COR-L47 (cell line): ENCODE measurements at regions not wholly inside any gene's neighbourhood (a gene's known extent, or its start where the extent isn't known, plus 50 kb on each side); places are given as distances from the start of the nearest gene placed in this dataset.

Experiments
- DNase-seq: peaks from one replicate; lab custom pipeline; 2025; lab: John Stamatoyannopoulos, UW

DNA sequence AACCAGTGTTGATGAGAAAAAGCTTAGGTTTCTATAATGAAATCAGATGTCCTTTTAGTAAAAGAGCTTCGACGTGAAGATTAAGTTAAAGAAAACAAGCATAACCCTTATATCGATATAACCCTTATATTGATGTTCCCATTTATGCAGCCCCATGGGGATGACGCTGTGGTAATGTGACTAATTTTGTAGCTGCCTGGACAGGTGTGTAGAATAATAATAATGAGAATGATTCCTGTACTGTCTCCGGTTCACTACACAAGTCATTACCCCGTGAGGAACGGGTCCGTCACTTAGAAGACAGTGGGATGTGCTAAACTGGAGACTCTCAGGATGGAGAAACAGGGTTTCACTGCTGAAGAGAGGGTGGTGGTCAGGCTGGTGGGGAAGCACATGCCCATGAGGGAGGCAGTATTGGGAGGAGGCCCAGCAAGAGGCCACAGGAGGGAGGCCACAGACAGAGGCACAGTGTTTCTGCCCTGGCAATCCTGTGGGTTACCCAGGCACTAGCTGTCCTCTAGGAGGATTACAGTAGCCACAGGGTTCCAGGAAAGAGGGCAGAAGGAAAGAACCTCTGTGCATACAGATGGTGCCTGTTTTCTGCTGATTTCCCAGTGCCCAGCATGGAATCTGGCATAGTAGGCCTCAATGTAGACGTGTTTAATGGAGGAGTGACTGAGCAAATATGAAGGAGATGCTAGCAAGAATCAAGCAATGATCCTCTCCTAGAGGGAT is 191.1 kb upstream of the TSC22D2 start:
- DNase-seq: peak; percentile 76

DNA sequence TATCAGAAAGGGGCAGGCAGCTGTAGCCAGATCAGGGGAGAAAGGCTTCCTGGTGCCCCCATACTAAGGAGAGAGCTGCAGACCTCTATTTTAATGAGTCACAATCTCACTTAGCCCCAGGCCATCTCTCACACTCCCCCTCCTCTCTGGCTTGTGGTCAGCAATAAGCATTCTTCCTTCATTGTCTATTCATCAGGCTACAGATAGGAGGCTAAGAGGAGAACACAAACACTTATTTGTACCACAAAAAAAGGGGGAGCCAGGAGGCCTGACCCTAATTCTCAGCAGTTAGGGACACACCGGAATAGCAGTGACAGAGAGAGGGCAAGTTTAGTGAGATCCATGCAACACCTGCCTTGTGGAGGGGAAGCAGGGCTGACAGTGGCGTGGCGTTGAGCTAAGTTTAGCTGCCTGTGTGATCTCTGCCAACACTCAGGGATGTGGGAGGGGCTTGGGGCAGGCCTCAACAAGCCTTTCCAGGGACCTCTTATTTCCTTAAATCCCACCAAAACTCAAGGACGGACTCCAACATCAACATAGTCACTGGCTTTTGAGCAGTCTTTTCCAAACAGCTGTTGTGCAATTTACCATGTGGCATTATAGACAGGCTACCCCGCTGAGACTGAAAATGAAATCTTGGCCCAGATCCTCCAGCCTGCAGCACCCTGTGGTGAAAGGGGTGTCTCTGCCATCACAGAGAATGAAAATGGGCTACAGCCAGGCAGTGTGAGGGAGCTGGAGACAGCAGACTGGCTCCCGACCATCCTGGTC is 191.9 kb upstream of the TSC22D2 start:
- DNase-seq: peak; percentile 99

DNA sequence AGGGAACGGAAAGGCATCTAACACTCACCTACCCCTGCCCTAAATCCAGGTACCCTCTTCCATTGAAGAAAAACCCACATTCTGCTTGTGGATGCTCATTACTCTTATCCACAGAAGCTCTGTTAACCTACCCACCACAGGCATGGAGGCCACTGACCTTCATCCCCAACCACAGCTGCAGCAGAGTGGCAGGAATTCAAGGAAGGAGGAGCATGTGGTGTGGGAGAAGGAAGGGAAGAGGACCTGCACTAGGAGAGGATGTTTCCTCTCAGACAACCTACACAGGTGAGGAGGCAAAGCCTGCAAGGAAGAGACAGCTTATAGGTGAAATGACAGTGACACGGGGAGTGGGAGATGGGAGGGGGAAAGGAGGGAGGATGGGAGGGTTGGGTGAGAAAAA is 192.5 kb upstream of the TSC22D2 start:
- no peak for DNase-seq

GRCh38 chr3:150213577-150213976 is 194.5 kb upstream of the TSC22D2 start:
- DNase-seq: no peak

- no peak for DNase-seq
These were observed 197.5 kb upstream of the TSC22D2 start for GRCh38 chr3:150210461-150211110.

- no peak for DNase-seq
These were observed 204.8 kb upstream of the TSC22D2 start for GRCh38 chr3:150203273-150203672.

GRCh38 chr3:150202711-150203110 is 205.4 kb upstream of the TSC22D2 start:
- DNase-seq: no peak

GRCh38 chr3:150194957-150195356 is 213.1 kb upstream of the TSC22D2 start:
- no peak for DNase-seq

DNA sequence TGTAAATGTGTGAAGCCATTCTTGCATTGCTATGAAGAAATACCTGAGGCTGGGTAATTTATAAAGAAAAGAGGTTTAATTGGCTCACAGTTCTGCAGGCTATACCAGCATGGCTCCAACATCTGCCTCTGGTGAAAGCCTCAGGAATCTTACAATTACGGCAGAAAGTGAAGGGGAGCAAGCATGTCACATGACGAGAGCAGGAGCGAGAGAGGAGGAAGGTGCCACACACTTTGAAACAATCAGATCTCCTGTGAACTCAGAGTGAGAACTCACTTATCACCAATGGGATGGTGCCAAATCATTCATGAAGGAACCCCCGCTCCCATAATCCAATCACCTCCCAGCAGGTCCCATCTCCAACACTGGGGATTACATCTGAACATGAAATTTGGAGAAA is 213.6 kb upstream of the TSC22D2 start:
- no peak for DNase-seq

DNA sequence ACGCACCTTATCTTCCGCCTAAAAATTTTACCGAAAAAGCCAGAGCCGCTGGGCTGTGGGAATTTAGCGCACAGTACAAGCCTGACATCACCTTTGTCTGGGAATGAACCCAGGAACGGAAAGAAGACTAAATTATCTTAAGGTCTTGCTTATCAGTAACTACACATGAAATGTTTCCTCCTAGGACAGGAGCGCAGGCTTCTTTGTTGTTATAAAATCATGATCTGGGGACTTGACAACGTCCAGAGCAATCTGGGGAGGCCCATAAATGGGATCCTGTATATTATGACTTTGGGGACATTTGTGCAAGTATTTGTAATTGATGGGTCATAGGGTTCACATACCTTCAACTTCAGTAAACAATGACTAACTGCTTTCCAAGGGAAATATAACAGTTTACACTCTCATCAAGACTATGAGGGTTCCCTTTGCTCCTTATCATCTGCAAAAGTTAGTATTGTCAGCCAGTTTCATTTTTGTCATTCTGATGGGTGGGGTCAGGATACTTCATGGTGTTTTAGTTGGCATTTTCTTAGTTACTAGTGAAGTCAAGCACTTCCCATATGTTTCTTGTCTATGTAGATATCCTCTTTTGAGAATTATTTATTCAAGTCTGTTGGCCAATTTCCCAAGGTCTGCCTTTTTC is 213.9 kb upstream of the PFN2 start:
- DNase-seq: no peak

GRCh38 chr3:150183678-150184425 is 213.2 kb upstream of the PFN2 start:
- peak; percentile 89 for DNase-seq

DNA sequence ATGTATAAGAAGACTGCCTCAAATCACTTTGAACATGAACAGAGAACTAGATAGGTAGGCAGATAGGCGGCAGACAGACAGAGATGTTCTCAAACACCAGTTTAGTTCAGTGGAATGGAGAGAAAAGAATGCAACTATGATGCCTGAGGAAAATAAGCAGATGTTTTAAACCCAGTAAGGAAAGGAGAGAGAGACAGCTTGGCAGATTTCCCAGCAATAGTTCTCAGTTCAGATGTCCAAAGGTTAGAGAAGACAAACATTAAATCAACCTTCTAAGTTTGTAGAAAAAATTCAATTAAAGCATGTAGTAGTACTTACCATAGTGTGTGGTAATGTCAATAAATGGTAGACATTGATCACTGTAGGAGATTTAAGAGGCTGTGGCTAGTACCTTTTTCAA is 209.6 kb upstream of the PFN2 start:
- no peak for DNase-seq

DNA sequence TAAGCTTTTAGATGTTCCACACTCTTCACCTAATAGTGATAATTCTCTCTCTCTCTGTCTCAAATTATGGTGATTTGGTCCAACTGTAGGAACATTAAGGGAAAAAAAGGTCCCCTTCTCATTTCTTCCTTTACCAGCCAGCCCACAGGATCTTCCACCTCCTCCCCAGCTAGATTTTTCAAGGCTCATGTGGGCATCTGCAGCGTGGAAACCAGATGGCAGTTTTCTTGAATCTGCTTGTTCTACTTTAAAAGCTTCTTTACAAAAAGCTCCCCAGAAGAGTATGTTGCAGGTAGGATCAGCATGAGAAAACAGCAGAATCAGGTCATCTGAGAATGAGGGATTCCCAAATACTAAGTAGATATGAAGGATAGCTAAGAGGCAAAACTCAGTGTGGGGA is 208.6 kb upstream of the PFN2 start:
- no peak for DNase-seq

GRCh38 chr3:150177673-150178381 is 207.1 kb upstream of the PFN2 start:
- DNase-seq: no peak

GRCh38 chr3:150174179-150174578 is 203.5 kb upstream of the PFN2 start:
- no peak for DNase-seq

- DNase-seq: no peak
These were observed 201.7 kb upstream of the PFN2 start for GRCh38 chr3:150172356-150172755.

- no peak for DNase-seq
These were observed 200.3 kb upstream of the PFN2 start for GRCh38 chr3:150170852-150171520.

DNA sequence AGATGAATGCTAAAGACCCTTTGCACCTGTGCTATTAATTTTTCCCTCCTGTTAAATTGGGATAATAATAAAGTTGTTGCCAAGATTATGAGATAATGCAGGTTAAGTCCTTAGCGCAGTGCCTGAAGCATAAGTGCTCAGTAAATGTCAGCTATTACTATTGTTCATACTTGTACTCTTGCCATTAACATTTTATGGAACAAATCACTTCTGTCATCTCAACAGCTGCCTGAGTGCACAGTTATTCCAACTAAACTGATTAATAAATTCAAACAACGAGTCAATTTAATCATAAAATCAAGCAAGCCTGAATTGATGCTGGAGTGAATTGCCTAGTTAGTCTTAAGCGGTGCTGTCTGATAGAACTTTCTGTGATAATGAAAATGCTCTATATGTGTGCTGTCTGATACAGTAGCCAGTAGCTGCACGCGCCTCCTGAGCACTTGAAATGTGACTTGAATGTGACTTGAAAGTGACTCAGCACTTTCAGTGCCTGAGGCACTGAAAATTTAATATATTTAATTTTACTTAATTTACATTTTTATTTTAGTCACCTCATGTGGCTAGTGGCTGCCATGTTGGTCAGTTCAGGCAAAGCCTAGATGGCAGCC is 198.7 kb upstream of the PFN2 start:
- DNase-seq: no peak

DNA sequence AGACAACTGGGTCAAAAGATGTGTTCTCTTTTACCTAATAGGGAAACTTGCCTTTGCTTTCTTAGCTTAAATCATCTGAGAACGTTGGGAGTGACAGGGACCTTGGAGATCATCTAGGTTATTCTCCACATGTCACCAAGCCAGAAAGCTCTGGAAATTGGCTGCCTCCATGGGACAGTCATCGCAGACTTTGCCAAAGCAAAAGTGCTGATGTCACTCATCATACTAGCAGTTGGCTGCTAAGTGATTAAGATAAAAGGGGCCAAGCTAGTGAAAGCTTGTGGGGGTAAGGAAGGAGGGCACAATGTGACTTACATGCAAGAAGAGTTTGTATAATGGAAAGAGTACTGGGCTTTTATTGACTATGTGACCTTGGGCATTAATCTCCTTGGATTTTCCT is 198.0 kb upstream of the PFN2 start:
- DNase-seq: no peak

GRCh38 chr3:150165396-150166094 is 194.8 kb upstream of the PFN2 start:
- DNase-seq: no peak
